Small intestine (tissue), 7 donors: ENCODE measurements at regions not wholly inside any gene's neighbourhood (a gene's known extent, or its start where the extent isn't known, plus 50 kb on each side); places are given as distances from the start of the nearest gene placed in this dataset.

Experiments
- DNase-seq, 2 donors: peaks; one replicate each; pipeline versions ENCODE4 v3.0.0 to v3.0.0-alpha.2; 2013
- FAIRE-seq: peaks from 2 replicates; lab custom pipeline; 2012; peaks lifted over from hg19 to GRCh38; lab: Jason Lieb, UNC
- H3K27ac ChIP-seq, 3 donors: one replicate each; pipeline ENCODE4 v1.5.1; 2013; ENCODE audit warnings: low read length in 2 of 3, mild to moderate bottlenecking in 2 of 3, control low read depth in 1 of 3, inconsistent platforms in 1 of 3, low read depth in 1 of 3, moderate library complexity in 1 of 3
- H3K27me3 ChIP-seq, 3 donors: one replicate each; pipeline ENCODE4 v1.6.1; 2013; ENCODE audit warnings: low read length in 3 of 3, inconsistent platforms in 1 of 3; ENCODE audit not compliant: control insufficient read depth in 3 of 3, insufficient read depth in 3 of 3
- H3K36me3 ChIP-seq, 3 donors: one replicate each; pipeline ENCODE4 v1.6.1; 2013; ENCODE audit warnings: low read length in 3 of 3, inconsistent platforms in 1 of 3, low read depth in 1 of 3, mild to moderate bottlenecking in 1 of 3, moderate library complexity in 1 of 3; ENCODE audit not compliant: control insufficient read depth in 3 of 3, insufficient read depth in 2 of 3
- H3K4me1 ChIP-seq, 3 donors: one replicate each; pipeline ENCODE4 v1.6.1; 2013; ENCODE audit warnings: low read length in 2 of 3, inconsistent platforms in 1 of 3, low read depth in 1 of 3, mild to moderate bottlenecking in 1 of 3, moderate library complexity in 1 of 3; ENCODE audit not compliant: control insufficient read depth in 3 of 3, insufficient read depth in 2 of 3
- H3K4me3 ChIP-seq, 3 donors: one replicate each; pipeline ENCODE4 v1.5.1; 2013; ENCODE audit warnings: low read length in 3 of 3, control low read depth in 1 of 3, inconsistent platforms in 1 of 3, low read depth in 1 of 3, mild to moderate bottlenecking in 1 of 3, moderate library complexity in 1 of 3
- H3K9me3 ChIP-seq, 2 donors: one replicate each; pipeline ENCODE4 v1.6.1; 2013; ENCODE audit warnings: low read depth in 1 of 2, low read length in 1 of 2; ENCODE audit not compliant: control insufficient read depth in 2 of 2, insufficient read depth in 1 of 2
- WGBS, 3 donors: extraction: QIAGEN DNeasy Blood & Tissue Kit; methylation state at CpG; one replicate each; pipeline ENCODE4 v1.1.7; 2013; 5-methylcytosine and 5-hydroxymethylcytosine counted together
- donor health status: healthy with polysubstance abuse.
- donor health status: control.
- donor health status: control.
- donor health status: Bipolar disorder and iron deficiency.
- donor health status: healthy.

DNA sequence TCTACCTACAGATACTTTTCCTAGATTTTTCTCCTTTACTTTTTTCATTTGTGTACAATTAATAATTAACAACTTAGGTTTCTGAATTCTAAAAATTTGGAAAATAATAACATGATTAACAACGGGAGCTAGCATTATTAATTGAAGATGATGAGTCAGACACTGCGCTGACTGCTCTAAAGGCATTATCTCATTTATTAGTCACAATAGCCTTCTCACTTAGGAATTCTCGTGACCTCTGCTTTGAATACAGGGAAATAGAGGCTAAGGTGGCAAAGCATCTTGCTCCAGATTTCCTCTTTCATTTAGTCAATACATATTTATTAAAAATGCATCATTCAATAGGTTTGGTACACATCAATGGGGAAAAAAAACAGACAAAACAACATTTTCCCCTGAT lies 441.3 kb downstream of the PCDH18 start:
- H3K4me3 ChIP-seq = no peak overlapping the region
- no peak overlapping the region for H3K27ac ChIP-seq
- no peaks in the 10 kb centered on the region for H3K27me3 ChIP-seq
- FAIRE-seq (no peak), DNase-seq (no peak)
- no peaks in the 10 kb centered on the region for H3K36me3 ChIP-seq
- H3K9me3 ChIP-seq = no peaks in the 10 kb centered on the region
- H3K4me1 ChIP-seq = no peaks in the 10 kb centered on the region
- 69 to 75% (median 72%) methylated on average over 3 of the region's 3 CpGs for WGBS, 3 donors

DNA sequence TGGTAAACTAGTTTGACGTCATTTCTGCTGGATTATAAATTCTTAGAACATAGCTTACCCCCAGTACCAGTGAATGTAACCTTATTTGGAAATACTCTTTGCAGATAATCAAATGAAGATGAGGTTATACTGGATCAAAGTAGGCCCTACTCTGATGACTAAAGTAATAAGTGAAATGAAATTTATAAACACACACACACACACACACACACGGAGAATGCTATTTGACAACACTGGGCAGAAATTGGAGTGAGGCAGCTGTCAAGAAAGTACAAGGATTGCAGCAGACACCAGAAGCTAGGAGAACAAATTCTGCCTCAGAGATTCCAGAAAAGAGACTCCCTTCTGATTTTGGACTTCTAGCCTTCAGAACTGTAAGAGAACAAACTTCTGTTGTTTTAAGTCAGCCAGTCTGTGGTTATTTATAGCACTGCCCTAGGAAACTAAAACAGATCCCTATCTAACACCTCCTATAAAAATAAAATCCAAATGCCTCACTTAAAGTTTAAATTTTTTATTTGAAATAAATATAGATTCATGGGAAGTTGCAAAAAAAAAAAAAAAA lies 448.6 kb downstream of the PCDH18 start:
- no peak overlapping the region for H3K4me3 ChIP-seq
- H3K36me3 ChIP-seq = no peaks in the 10 kb centered on the region
- no peak for FAIRE-seq
- WGBS, 3 donors = 60 to 67% (median 62%) methylated on average over 2 of the region's 2 CpGs
- H3K9me3 ChIP-seq = no peaks in the 10 kb centered on the region
- no peaks in the 10 kb centered on the region for H3K4me1 ChIP-seq
- DNase-seq = no peak
- no peak overlapping the region for H3K27ac ChIP-seq
- no peaks in the 10 kb centered on the region for H3K27me3 ChIP-seq

DNA sequence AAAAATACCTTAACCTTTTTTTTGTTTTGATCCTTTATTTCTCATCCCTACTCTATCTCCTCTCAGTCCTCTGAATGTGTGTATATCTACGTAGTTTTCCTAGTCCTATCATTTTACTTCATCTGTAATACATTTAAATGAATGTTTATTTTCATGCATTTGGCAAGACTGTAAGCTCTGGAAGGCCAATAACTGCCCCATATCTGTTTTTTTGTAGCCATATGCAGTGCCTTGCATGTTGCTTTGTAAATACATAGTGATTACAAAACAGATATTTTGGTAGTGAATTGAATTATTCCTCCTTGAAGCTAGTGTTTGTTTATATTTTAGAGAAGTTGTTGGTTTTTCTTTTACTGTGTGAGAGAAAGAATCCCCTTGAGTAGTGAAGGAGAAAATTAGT lies 450.2 kb downstream of the PCDH18 start:
- no peaks in the 10 kb centered on the region for H3K27me3 ChIP-seq
- FAIRE-seq (no peak), DNase-seq (no peak)
- H3K4me1 ChIP-seq = no peaks in the 10 kb centered on the region
- no peak overlapping the region for H3K27ac ChIP-seq
- no peaks in the 10 kb centered on the region for H3K36me3 ChIP-seq
- H3K4me3 ChIP-seq = no peak overlapping the region
- WGBS, 3 donors = 61 to 75% (median 72%) methylated on average over 1 of the region's 1 CpG
- peaks cover 0 to under 1% of the 10 kb centered on the region in 2 donors for H3K9me3 ChIP-seq

DNA sequence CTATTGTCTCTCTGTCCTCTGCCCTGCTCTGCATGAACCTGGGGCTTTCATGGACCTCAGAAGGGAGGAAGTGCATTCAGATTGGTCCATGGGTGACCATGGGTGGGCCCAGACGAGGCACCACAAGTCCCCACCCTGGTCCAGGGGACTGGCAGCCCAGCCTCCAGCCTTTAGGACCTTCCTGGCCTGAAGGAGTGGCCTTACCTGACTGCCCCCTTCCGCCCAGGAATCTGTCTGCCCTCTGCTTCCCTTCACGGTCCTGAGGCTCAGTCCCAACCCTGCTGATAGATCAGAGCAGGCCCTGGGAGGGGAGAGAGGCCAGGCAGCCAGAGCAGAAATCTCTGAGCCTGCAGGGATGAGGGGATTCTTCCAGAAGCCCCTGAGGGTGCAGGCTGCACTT lies 455.4 kb downstream of the PCDH18 start:
- Histone ChIP-seq H3K27ac (no peak overlapping the region), H3K27me3 (no peaks in the 10 kb centered on the region), H3K4me3 (no peak overlapping the region), H3K4me1 (no peaks in the 10 kb centered on the region), H3K9me3 (peaks cover 0 to 6% of the 10 kb centered on the region in 2 donors), H3K36me3 (no peaks in the 10 kb centered on the region)
- WGBS, 3 donors = 41 to 68% (median 43%) methylated on average over 3 of the region's 3 CpGs
- FAIRE-seq = no peak
- DNase-seq = no peak

DNA sequence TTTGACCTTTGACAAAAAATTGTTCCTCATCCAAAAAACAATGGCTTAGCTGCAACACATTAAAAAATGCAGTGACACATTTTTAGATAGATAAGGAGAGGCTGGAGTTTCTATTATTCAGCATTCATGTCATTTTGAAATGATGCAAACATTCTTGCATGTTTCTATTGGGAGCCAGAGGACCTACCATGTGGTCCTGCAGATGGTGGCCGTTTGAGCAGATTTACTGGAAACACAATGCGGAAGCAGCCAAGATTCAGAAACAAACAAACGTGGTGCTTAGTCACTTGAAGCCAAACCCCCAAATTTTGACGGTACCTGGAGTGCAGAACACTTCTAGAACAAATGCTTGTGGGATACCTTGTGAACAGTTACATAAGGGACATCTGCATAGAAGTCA lies 456.7 kb downstream of the PCDH18 start:
- 76 to 84% (median 82%) methylated on average over 4 of the region's 4 CpGs for WGBS, 3 donors
- H3K27me3 ChIP-seq = no peaks in the 10 kb centered on the region
- H3K9me3 ChIP-seq = peaks cover 0 to 6% of the 10 kb centered on the region in 2 donors
- FAIRE-seq = no peak
- DNase-seq = no peak
- no peak overlapping the region for H3K27ac ChIP-seq
- H3K4me3 ChIP-seq = no peak overlapping the region
- no peaks in the 10 kb centered on the region for H3K36me3 ChIP-seq
- H3K4me1 ChIP-seq = no peaks in the 10 kb centered on the region

DNA sequence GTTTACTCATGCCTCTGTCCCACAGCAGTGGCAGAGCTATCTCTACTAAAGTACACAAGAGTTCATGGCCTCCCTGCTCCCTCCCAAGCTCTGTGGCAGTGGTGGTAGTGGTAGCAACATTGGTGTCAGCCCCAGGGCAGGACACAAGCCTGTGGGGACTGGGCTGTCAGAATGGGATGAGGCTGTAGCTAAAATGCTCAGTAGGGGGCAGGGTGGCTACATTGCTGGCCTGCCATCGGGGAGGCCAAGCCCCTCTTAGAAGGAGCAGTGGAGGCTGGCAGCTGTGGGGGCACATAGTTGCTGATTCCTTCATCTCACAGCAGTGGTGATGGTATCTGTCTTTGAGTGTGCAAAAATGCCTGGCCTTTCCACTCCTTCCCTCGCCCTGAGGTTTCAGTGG lies 461.7 kb downstream of the PCDH18 start:
- FAIRE-seq = no peak

DNA sequence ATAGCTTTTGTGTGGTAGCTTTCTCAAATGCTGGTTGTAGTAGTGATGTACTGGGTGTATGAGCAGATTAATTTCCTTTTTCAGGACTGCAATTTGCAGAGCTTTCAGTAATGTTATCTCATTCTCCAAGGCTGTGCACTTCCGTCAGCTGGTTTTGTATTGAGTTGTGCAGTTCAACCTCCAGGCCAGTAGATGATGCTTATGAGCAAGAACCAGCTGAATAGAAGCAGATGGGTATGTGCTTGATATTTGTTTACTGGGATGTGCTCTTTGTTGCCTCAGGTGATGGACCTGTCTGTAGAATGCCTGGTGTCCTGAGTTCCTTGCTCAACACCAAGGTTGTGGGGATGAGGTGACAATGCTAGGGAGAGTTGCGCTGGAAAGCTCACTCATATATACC lies 462.8 kb downstream of the PCDH18 start:
- 80 to 88% (median 83%) methylated on average over 2 of the region's 2 CpGs for WGBS, 3 donors
- no peaks in the 10 kb centered on the region for H3K36me3 ChIP-seq
- H3K4me3 ChIP-seq = no peak overlapping the region
- H3K27ac ChIP-seq = no peak overlapping the region
- no peaks in the 10 kb centered on the region for H3K4me1 ChIP-seq
- H3K9me3 ChIP-seq = peaks cover 0 to 3% of the 10 kb centered on the region in 2 donors
- DNase-seq = no peak
- no peaks in the 10 kb centered on the region for H3K27me3 ChIP-seq
- FAIRE-seq = no peak

More for the DNA sequence above, 461.7 kb downstream of the PCDH18 start:
- no peak overlapping the region for H3K27ac ChIP-seq
- H3K4me1 ChIP-seq = no peaks in the 10 kb centered on the region
- WGBS, 3 donors = 51 to 79% (median 58%) methylated on average over 2 of the region's 2 CpGs
- no peaks in the 10 kb centered on the region for H3K27me3 ChIP-seq
- no peaks in the 10 kb centered on the region for H3K36me3 ChIP-seq
- H3K9me3 ChIP-seq = peaks cover 0 to 4% of the 10 kb centered on the region in 2 donors
- DNase-seq = no peak
- H3K4me3 ChIP-seq = no peak overlapping the region

DNA sequence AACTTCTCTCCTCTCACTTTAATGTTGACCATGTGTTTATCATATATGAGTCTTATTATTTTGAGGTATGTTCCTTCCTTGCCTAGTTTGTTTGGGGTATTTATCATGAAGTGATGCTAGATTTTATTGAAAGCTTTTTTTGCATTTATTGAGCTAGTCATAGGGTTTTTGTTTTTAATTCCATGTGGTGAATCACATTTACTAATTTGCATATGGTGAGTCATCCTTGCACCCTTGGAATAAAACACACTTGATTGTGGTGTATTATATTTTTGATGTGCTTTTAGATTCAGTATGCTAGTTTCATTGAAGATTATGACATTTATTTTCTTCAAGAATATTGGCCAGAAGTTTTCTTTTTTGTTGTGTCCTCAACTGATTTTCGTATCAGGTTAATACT lies 464.6 kb downstream of the PCDH18 start:
- H3K27me3 ChIP-seq = no peaks in the 10 kb centered on the region
- H3K27ac ChIP-seq = no peak overlapping the region
- WGBS, 3 donors = 53 to 78% (median 77%) methylated on average over 1 of the region's 1 CpG
- FAIRE-seq (no peak), DNase-seq (no peak)
- H3K36me3 ChIP-seq = no peaks in the 10 kb centered on the region
- no peak overlapping the region for H3K4me3 ChIP-seq
- no peaks in the 10 kb centered on the region for H3K4me1 ChIP-seq
- H3K9me3 ChIP-seq = peaks cover 0 to 3% of the 10 kb centered on the region in 2 donors

DNA sequence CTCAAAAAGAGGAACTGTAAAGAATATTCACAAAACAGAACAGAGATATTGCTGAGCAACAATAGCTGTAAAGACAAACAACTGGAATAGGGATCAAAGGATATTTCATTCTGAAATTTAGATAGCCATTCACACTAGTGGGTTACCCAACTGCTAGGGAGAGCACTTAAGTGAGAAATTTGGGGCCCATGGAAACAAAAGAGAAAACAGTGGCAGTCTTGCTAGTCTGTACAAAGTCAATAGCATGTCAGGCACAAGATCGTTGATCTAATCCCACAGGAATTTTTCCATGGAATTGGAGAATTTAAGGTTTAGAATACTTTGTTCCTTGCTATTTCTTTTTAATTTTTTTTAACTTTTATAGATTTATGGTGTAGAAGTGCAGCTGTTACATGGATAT lies 467.0 kb downstream of the PCDH18 start:
- Histone ChIP-seq H3K27ac (no peak overlapping the region), H3K36me3 (no peaks in the 10 kb centered on the region), H3K4me3 (no peak overlapping the region), H3K9me3 (peaks cover 0 to 3% of the 10 kb centered on the region in 2 donors), H3K4me1 (no peaks in the 10 kb centered on the region), H3K27me3 (no peaks in the 10 kb centered on the region)
- 52 to 59% (median 52%) methylated on average over 1 of the region's 1 CpG for WGBS, 3 donors
- no peak for FAIRE-seq
- DNase-seq = no peak
